Stimulated activated CD8-positive, alpha-beta memory T cell treated with anti-CD3 and anti-CD28 coated beads, Interleukin-7, amount 100 ng/mL, for 48 hours (primary cell): ENCODE measurements at regions not wholly inside any gene's neighbourhood (a gene's known extent, or its start where the extent isn't known, plus 50 kb on each side); places are given as distances from the start of the nearest gene placed in this dataset.

Experiments used
- DNase-seq, 2 donors: peaks; one replicate each; pipeline ENCODE4 v3.0.0-alpha.2; 2020; ENCODE audit warnings: low read depth in 1 of 2; ENCODE audit errors: extremely low read depth in 1 of 2

- no peak for DNase-seq
Measured at GRCh38 chrX:13266641-13267345, 53.1 kb downstream of the ATXN3L start.

GRCh38 chrX:13265549-13266132, 54.2 kb downstream of the ATXN3L start:
- no peak for DNase-seq

GRCh38 chrX:13265111-13265510, 54.7 kb downstream of the ATXN3L start:
- no peak for DNase-seq

- no peak for DNase-seq
Measured at GRCh38 chrX:13263560-13264251, 56.1 kb downstream of the ATXN3L start.

- no peak for DNase-seq
Measured at GRCh38 chrX:13261348-13261747, 58.5 kb downstream of the ATXN3L start.

- no peak for DNase-seq
Measured at GRCh38 chrX:13260598-13260997, 59.3 kb downstream of the ATXN3L start.

GRCh38 chrX:13258725-13259124, 61.1 kb downstream of the ATXN3L start:
- DNase-seq: no peak

GRCh38 chrX:13258052-13258444, 61.8 kb downstream of the ATXN3L start:
- DNase-seq: no peak

GRCh38 chrX:13257223-13258051, 62.4 kb downstream of the ATXN3L start:
- no peak for DNase-seq

- DNase-seq: no peak
Measured at GRCh38 chrX:13256603-13257002, 63.2 kb downstream of the ATXN3L start.

GRCh38 chrX:13254870-13255269, 65.0 kb downstream of the ATXN3L start:
- DNase-seq: no peak

- no peak for DNase-seq
Measured at GRCh38 chrX:13254076-13254785, 65.6 kb downstream of the ATXN3L start.

GRCh38 chrX:13253223-13253622, 66.6 kb downstream of the ATXN3L start:
- no peak for DNase-seq

- no peak for DNase-seq
Measured at GRCh38 chrX:13252726-13253125, 67.1 kb downstream of the ATXN3L start.

GRCh38 chrX:13250826-13251580, 68.8 kb downstream of the ATXN3L start:
- no peak for DNase-seq

- DNase-seq: no peak
Measured at GRCh38 chrX:13248867-13249486, 70.9 kb downstream of the ATXN3L start.

GRCh38 chrX:13239272-13239671, 80.6 kb downstream of the ATXN3L start:
- DNase-seq: no peak

GRCh38 chrX:13235930-13236329, 83.9 kb downstream of the ATXN3L start:
- no peak for DNase-seq

GRCh38 chrX:13232484-13232883, 87.4 kb downstream of the ATXN3L start:
- no peak for DNase-seq

- no peak for DNase-seq
Measured at GRCh38 chrX:13226214-13226613, 93.6 kb downstream of the ATXN3L start.
